ENCODE measurements at regions not wholly inside any gene's neighbourhood (a gene's known extent, or its start where the extent isn't known, plus 50 kb on each side); places are given as distances from the start of the nearest gene placed in this dataset.

GRCh38 chr4:33316033-33316432, 2595.9 kb downstream of the PCDH7 start:
- Histone ChIP-seq H3K23ac (ENCODE audit: insufficient read length, low read depth, low read length) (no peak overlapping the region), H3K56ac (ENCODE audit: insufficient read length, low read depth, low read length) (no peak overlapping the region), H2BK20ac (ENCODE audit: low read depth, low read length, poor library complexity, severe bottlenecking) (no peak overlapping the region), H4K91ac (ENCODE audit: insufficient read length, low read depth, low read length) (no peak overlapping the region), H3K4me2 (ENCODE audit: insufficient read depth, insufficient read length, low read length) (no peak overlapping the region), H2BK120ac (ENCODE audit: low read depth, low read length, poor library complexity, severe bottlenecking) (no peak overlapping the region), H4K20me1 (ENCODE audit: control insufficient read depth, insufficient read depth, insufficient read length) (no peaks in the 10 kb centered on the region), H3K18ac (ENCODE audit: insufficient read length, low read depth, low read length) (no peak overlapping the region), H2BK12ac (ENCODE audit: insufficient read length, low read depth, low read length) (no peak overlapping the region), H3K4ac (ENCODE audit: low read depth, low read length) (no peak overlapping the region), H3K27me3 (ENCODE audit: insufficient read depth, low read length) (no peaks in the 10 kb centered on the region), H3K4me1 (ENCODE audit: insufficient read depth, low read length) (no peaks in the 10 kb centered on the region), H3K27ac (ENCODE audit: insufficient read length, low read depth, low read length) (no peak overlapping the region), H3K14ac (ENCODE audit: insufficient read depth, low read length) (no peak overlapping the region), H2AFZ (ENCODE audit: low read length) (no peak overlapping the region), H3K9ac (ENCODE audit: extremely low read depth, insufficient read length, low read length) (no peak overlapping the region), H2AK5ac (ENCODE audit: insufficient read length, low read length) (no peak overlapping the region), H2BK5ac (ENCODE audit: insufficient read length, low read length) (no peak overlapping the region), H4K8ac (replicated peaks; ENCODE audit: insufficient read length, low read depth, low read length) (no peak overlapping the region), H4K5ac (ENCODE audit: insufficient read length, low read depth, low read length) (no peak overlapping the region), H3K23me2 (ENCODE audit: insufficient read length, low read depth, low read length, poor library complexity, severe bottlenecking) (no peaks in the 10 kb centered on the region), H3K79me2 (ENCODE audit: insufficient read depth, low read length) (no peaks in the 10 kb centered on the region), H3K79me1 (ENCODE audit: insufficient read depth, low read depth, low read length, poor library complexity, severe bottlenecking) (no peaks in the 10 kb centered on the region), H2BK15ac (ENCODE audit: low read depth, low read length) (no peak overlapping the region), H3T11ph (ENCODE audit: low read length) (no peak overlapping the region), H3K9me3 (ENCODE audit: control insufficient read depth, low read depth, low read length) (no peaks in the 10 kb centered on the region)
- DNase-seq = no peak
- no peak for TF ChIP-seq CTCF (conservative IDR thresholded peaks at IDR 0.05)
- no peak overlapping the region for H3K4me3 Mint-ChIP-seq
- peaks cover 18 to 19% of the 10 kb centered on the region in 2 experiments for H3K9me3 Mint-ChIP-seq
- no peaks in the 10 kb centered on the region for H3K27me3 Mint-ChIP-seq (ENCODE audit: low read depth)
- no CpG with 5 or more reads among the region's 2 CpGs for WGBS (ENCODE audit: extremely low coverage, insufficient read length, low lambda C conversion rate)
- H3K27ac Mint-ChIP-seq = no peak overlapping the region
- H3K4me1 Mint-ChIP-seq = no peaks in the 10 kb centered on the region
- peaks cover 0 to 17% (median 9%) of the 10 kb centered on the region in 3 experiments; a peak in 5 of 7 replicates for H3K36me3 Mint-ChIP-seq (ENCODE audit: insufficient read depth in 1 of 3, low read depth in 3 of 3)

Measured in H9 (cell line).